ENCODE measurements at regions not wholly inside any gene's neighbourhood (a gene's known extent, or its start where the extent isn't known, plus 50 kb on each side); places are given as distances from the start of the nearest gene placed in this dataset.

GRCh38 chr9:89797937-89798455 lies 193.2 kb downstream of the GADD45G start:
- no peaks in the 10 kb centered on the region for H3K4me1 Mint-ChIP-seq (ENCODE audit: low read depth)
- H3K36me3 Mint-ChIP-seq (ENCODE audit: low read depth), result no peaks in the 10 kb centered on the region
- H3K4me3 Mint-ChIP-seq, result no peak overlapping the region
- H3K27ac Mint-ChIP-seq, result no peak overlapping the region
- H3K9me3 Mint-ChIP-seq, result no peaks in the 10 kb centered on the region
- H3K27me3 Mint-ChIP-seq, result peaks cover 4% of the 10 kb centered on the region

DNA sequence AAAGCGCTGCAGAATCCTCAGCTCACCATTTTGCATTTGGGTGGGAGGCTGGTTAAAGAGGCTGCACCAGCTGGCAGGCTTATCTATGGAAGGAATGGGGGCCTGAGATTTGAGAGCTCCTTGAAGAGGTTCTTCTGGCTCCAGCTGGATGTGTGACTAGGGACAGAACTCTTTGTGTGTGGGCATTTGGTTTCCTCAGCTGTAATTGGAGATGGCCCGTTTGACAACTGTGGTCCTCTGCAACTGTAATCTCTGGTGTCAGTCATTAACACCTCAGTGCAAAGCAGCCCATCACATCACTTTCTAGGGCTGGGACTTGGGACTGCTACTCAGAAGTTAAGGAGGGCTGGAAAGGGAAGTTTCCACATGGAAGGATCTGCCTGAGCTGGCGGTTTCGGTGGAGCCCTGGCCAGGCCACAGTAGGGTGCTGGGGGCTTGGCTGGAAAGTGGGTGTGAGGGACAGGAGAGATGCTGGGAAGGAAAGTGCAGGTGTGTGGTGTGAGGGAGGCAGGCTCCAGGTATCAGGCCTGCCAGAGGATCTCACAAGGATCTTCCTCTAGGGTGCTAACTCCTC lies 193.8 kb downstream of the GADD45G start:
- Mint-ChIP-seq H3K4me1 (ENCODE audit: low read depth) (no peaks in the 10 kb centered on the region), H3K9me3 (no peaks in the 10 kb centered on the region), H3K4me3 (no peak overlapping the region), H3K27me3 (peaks cover 4% of the 10 kb centered on the region), H3K36me3 (ENCODE audit: low read depth) (no peaks in the 10 kb centered on the region), H3K27ac (no peak overlapping the region)

DNA sequence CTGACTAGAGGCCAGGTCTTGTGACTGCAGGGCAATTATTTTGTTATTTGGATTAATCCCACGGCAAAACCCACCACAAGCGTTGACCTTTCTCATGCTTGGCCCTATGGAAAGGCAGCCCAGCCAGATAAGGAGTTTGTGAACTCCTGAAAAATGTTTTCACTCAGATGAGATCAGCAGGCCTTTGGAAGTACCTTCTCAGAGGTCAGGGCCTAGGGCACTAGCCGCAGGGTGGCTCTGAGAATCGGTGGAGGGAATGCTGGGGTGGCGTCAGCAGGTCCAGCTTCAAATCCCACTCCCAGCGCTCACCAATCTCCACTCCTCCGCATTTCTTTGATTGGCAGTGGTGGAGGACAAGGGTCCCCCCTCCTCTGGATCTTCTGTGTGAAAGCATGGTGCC lies 194.4 kb downstream of the GADD45G start:
- H3K4me3 Mint-ChIP-seq, result no peak overlapping the region
- H3K27ac Mint-ChIP-seq, result no peak overlapping the region
- H3K9me3 Mint-ChIP-seq, result no peaks in the 10 kb centered on the region
- H3K4me1 Mint-ChIP-seq (ENCODE audit: low read depth), result no peaks in the 10 kb centered on the region
- peaks cover 4% of the 10 kb centered on the region for H3K27me3 Mint-ChIP-seq
- H3K36me3 Mint-ChIP-seq (ENCODE audit: low read depth), result no peaks in the 10 kb centered on the region

GRCh38 chr9:89799766-89800165 lies 195.0 kb downstream of the GADD45G start:
- peaks cover 4% of the 10 kb centered on the region for H3K27me3 Mint-ChIP-seq
- no peak overlapping the region for H3K4me3 Mint-ChIP-seq
- H3K36me3 Mint-ChIP-seq (ENCODE audit: low read depth), result no peaks in the 10 kb centered on the region
- no peaks in the 10 kb centered on the region for H3K9me3 Mint-ChIP-seq
- peaks cover 4% of the 10 kb centered on the region for H3K4me1 Mint-ChIP-seq (ENCODE audit: low read depth)
- no peak overlapping the region for H3K27ac Mint-ChIP-seq

- H3K36me3 Mint-ChIP-seq (ENCODE audit: low read depth), result no peaks in the 10 kb centered on the region
- H3K9me3 Mint-ChIP-seq, result no peaks in the 10 kb centered on the region
- no peak overlapping the region for H3K4me3 Mint-ChIP-seq
- H3K27me3 Mint-ChIP-seq, result peaks cover 4% of the 10 kb centered on the region
- no peak overlapping the region for H3K27ac Mint-ChIP-seq
- H3K4me1 Mint-ChIP-seq (ENCODE audit: low read depth), result peaks cover 10% of the 10 kb centered on the region
These were observed 196.5 kb downstream of the GADD45G start for GRCh38 chr9:89801341-89801740.

DNA sequence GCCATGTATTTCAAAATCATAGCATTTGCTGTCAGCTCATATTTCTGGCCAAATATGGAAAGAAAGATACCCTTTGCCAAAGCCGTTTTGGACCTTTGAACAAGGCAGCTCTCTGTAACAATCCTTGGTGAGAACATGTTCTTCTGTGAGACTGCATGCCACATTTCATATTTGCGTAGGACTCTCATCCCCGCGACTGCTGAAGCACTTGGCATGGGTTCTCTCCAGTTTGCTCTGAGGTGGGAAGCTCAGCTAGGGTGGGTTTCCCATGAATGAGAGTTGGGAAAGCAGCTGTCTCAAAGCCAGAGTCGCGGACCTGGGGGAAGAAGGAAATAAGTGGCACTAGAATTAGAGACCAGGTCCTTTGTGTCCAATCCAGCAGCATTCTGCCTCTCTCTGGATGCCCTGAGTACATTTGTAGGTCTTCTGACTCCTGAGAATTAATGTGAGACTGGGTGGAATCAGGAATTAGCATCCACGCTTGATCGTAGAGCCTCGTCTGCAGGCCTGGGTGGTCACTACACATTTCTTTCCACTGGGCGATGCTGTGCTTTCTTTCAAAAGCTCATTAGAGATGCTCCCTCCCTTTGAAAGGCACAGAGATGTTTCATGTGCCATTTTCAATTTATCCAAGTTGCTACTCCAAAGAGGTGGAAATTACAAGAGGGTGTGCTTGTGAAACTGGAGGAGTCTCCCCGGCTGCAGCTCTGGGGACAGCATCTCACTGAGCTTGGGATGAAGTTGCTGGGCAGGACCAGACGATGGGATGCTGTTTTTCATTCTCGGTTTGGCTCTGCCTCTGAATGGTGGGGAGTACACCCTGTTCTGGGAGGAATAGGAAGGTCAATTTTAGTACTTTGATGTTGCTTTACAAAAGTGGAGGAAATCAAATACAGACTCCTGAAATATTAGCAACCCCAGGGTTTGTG lies 197.2 kb downstream of the GADD45G start:
- Mint-ChIP-seq H3K36me3 (ENCODE audit: low read depth) (no peaks in the 10 kb centered on the region), H3K4me1 (ENCODE audit: low read depth) (peaks cover 10% of the 10 kb centered on the region), H3K27me3 (peaks cover 4% of the 10 kb centered on the region), H3K27ac (no peak overlapping the region), H3K9me3 (no peaks in the 10 kb centered on the region), H3K4me3 (no peak overlapping the region)

DNA sequence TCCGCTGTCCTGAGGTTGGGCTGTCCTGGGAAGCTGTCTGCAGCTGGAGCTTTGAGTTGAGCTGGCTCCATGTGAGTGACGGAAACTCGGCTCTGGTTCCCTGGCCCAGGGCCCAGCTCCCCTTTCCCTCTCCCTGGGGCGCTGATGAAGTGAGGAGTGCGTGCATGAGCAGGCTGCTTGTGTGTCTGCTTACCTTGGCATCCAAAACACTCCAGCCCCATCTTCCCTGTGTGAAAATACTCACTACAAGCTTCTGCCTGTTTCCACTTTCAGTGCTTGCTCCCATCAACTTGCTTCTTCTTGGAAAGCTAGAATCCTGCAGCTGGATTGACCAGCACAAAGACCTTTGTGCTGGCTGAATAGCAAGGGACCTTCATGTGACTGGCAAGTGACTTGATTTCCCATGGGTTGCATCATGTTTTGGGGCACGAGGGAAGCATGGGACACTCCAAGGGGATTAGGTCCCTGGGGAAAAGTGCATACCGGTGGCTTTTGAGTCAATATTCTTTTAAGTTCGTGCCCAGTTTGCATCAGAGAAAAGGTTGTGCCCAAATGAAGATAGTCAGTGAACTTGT lies 198.1 kb downstream of the GADD45G start:
- Mint-ChIP-seq H3K9me3 (no peaks in the 10 kb centered on the region), H3K27me3 (peaks cover 4% of the 10 kb centered on the region), H3K4me1 (ENCODE audit: low read depth) (peaks cover 10% of the 10 kb centered on the region), H3K27ac (no peak overlapping the region), H3K4me3 (no peak overlapping the region), H3K36me3 (ENCODE audit: low read depth) (no peaks in the 10 kb centered on the region)

- Mint-ChIP-seq H3K27me3 (peaks cover 4% of the 10 kb centered on the region), H3K9me3 (no peaks in the 10 kb centered on the region), H3K4me3 (no peak overlapping the region), H3K27ac (no peak overlapping the region), H3K36me3 (ENCODE audit: low read depth) (no peaks in the 10 kb centered on the region), H3K4me1 (ENCODE audit: low read depth) (peaks cover 10% of the 10 kb centered on the region)
These were observed 198.6 kb downstream of the GADD45G start for GRCh38 chr9:89803403-89803802.

GRCh38 chr9:89804766-89805531 lies 200.1 kb downstream of the GADD45G start:
- Mint-ChIP-seq H3K27ac (no peak overlapping the region), H3K9me3 (no peaks in the 10 kb centered on the region), H3K36me3 (ENCODE audit: low read depth) (no peaks in the 10 kb centered on the region), H3K4me1 (ENCODE audit: low read depth) (peaks cover 10% of the 10 kb centered on the region), H3K27me3 (peaks cover 4% of the 10 kb centered on the region), H3K4me3 (no peak overlapping the region)

GRCh38 chr9:89805571-89806292 lies 200.9 kb downstream of the GADD45G start:
- H3K27me3 Mint-ChIP-seq, result peaks cover 4% of the 10 kb centered on the region
- H3K4me3 Mint-ChIP-seq, result no peak overlapping the region
- peaks cover 10% of the 10 kb centered on the region for H3K4me1 Mint-ChIP-seq (ENCODE audit: low read depth)
- H3K9me3 Mint-ChIP-seq, result no peaks in the 10 kb centered on the region
- H3K27ac Mint-ChIP-seq, result no peak overlapping the region
- H3K36me3 Mint-ChIP-seq (ENCODE audit: low read depth), result no peaks in the 10 kb centered on the region

DNA sequence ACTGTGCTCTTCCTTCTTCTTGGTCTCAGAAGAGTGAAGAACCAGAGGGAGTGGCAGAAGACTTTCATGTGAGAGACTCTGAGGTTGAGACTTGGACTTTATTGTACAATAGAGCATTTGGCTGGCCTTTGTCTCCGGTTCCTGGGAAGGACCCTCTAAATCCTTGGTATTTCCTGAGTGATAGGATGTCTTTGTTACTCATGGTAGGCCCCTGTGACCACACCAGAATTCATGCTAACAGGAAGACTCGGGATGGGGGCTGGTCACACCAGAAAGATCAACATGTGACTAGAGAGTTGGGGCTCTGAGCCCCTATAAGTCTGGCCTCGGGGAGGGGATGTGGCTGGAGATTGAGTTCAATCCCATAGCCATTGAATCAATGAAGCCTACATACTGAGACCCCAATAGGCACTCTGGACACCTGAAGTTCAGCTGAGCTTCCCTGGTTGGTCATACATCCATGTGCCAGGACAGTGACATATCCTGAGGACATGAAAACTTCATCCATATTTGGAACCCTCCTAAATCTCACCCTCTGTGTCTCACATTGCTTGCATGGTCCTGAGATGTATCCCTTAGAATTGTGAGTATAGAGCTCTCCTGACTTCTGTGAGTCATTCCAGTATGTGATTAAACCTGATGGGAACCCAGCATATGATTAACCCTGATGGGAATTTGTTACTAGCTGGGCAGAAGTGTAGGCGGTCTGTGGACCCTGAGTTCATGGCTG lies 201.7 kb downstream of the GADD45G start:
- H3K27ac Mint-ChIP-seq, result no peak overlapping the region
- no peak overlapping the region for H3K4me3 Mint-ChIP-seq
- H3K27me3 Mint-ChIP-seq, result peaks cover 8% of the 10 kb centered on the region
- peaks cover 10% of the 10 kb centered on the region for H3K4me1 Mint-ChIP-seq (ENCODE audit: low read depth)
- H3K9me3 Mint-ChIP-seq, result no peaks in the 10 kb centered on the region
- no peaks in the 10 kb centered on the region for H3K36me3 Mint-ChIP-seq (ENCODE audit: low read depth)

DNA sequence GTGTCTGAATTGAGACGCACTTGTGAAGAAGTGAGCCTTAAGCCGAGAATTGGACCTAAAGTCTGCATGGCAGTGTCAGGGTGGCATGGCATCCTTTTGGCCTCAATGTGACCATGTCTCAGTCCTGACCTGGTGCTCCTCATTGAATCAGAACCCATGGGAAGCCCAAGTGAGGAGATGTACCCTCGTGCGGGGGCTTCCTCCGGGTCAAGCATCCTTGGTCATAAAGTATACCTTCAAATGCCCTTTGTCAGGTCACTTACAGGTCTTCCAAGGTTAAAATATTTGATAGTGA lies 202.2 kb downstream of the GADD45G start:
- Mint-ChIP-seq H3K4me3 (no peak overlapping the region), H3K4me1 (ENCODE audit: low read depth) (peaks cover 10% of the 10 kb centered on the region), H3K36me3 (ENCODE audit: low read depth) (no peaks in the 10 kb centered on the region), H3K27ac (no peak overlapping the region), H3K27me3 (peaks cover 8% of the 10 kb centered on the region), H3K9me3 (no peaks in the 10 kb centered on the region)

DNA sequence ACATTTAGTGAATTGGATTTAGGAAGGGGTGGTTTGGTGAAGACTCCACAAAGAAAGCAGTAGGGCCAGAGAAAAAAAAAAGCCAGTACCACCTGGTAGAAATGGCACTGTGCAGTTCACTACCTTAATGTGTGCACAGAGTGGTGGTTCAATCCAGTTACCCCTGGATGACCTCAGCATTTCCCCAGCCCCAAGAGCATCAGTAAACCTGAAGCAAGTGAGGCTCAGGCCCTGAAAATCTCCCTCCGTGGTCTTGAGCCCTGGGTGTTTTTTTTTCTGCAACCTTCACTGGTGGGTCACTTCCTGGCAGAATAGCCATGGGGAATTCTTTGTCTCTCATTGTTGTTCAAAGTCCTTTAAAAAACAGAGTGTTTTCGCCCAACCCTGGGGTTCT lies 202.9 kb downstream of the GADD45G start:
- no peaks in the 10 kb centered on the region for H3K36me3 Mint-ChIP-seq (ENCODE audit: low read depth)
- H3K4me3 Mint-ChIP-seq, result no peak overlapping the region
- H3K9me3 Mint-ChIP-seq, result no peaks in the 10 kb centered on the region
- no peak overlapping the region for H3K27ac Mint-ChIP-seq
- peaks cover 10% of the 10 kb centered on the region for H3K4me1 Mint-ChIP-seq (ENCODE audit: low read depth)
- peaks cover 7% of the 10 kb centered on the region for H3K27me3 Mint-ChIP-seq

Data from stimulated activated naive CD8-positive, alpha-beta T cell treated with anti-CD3 and anti-CD28 coated beads, Interleukin-15, Interleukin-2, amounts not matched to agents 100 ng/mL and 50 ng/mL, for 24 hours (primary cell).